ENCODE measurements at regions not wholly inside any gene's neighbourhood (a gene's known extent, or its start where the extent isn't known, plus 50 kb on each side); places are given as distances from the start of the nearest gene placed in this dataset.

- no peak for DNase-seq (ENCODE audit: low spot score)
- no peak overlapping the region for H3K27ac ChIP-seq (replicated peaks; ENCODE audit: low read length)
Measured at GRCh38 chr13:47087241-47087640, 190.4 kb upstream of the HTR2A start.

GRCh38 chr13:47085346-47085745, 188.5 kb upstream of the HTR2A start:
- Histone ChIP-seq H2BK5ac (ENCODE audit: low read length) (no peak overlapping the region), H3K9ac (ENCODE audit: low read depth, low read length, poor library complexity) (no peak overlapping the region), H4K91ac (ENCODE audit: low read depth, low read length, poor library complexity) (no peak overlapping the region), H2AFZ (ENCODE audit: low read length) (no peak overlapping the region), H3K4me1 (ENCODE audit: control insufficient read depth in 2 of 2, insufficient read depth in 1 of 2, low read depth in 1 of 2, low read length in 2 of 2) (peaks cover 0 to 2% of the 10 kb centered on the region in 2 donors), H3K4me3 (ENCODE audit: low read length in 2 of 2) (no peak overlapping the region), H2BK15ac (ENCODE audit: low read length) (no peak overlapping the region), H2BK12ac (ENCODE audit: low read length) (no peak overlapping the region), H3K9me3 (replicated peaks in 1 of 2; ENCODE audit: control insufficient read depth in 2 of 2, insufficient read depth in 1 of 2, low read depth in 1 of 2, low read length in 2 of 2) (peaks cover 0 to 1% of the 10 kb centered on the region in 2 donors), H3K18ac (ENCODE audit: low read length) (no peak overlapping the region), H2BK120ac (ENCODE audit: low read depth, low read length) (no peak overlapping the region), H4K8ac (ENCODE audit: low read depth, low read length) (no peak overlapping the region), H3K36me3 (replicated peaks in 1 of 2; ENCODE audit: control insufficient read depth in 2 of 2, insufficient read depth in 2 of 2, low read length in 2 of 2) (no peaks in the 10 kb centered on the region), H2AK5ac (ENCODE audit: low read depth, low read length) (no peak overlapping the region), H3K27ac (replicated peaks; ENCODE audit: low read length) (no peak overlapping the region), H3K4ac (ENCODE audit: low read length) (no peak overlapping the region), H3K4me2 (ENCODE audit: insufficient read depth, low read length, poor library complexity, severe bottlenecking) (no peak overlapping the region), H3K27me3 (ENCODE audit: control insufficient read depth in 3 of 3, insufficient read depth in 3 of 3, low read depth in 1 of 3, low read length in 3 of 3) (no peaks in the 10 kb centered on the region), H3K23ac (ENCODE audit: low read depth, low read length, poor library complexity) (no peak overlapping the region), H3K14ac (ENCODE audit: low read length) (no peak overlapping the region), H3K79me1 (ENCODE audit: low read depth, low read length) (no peaks in the 10 kb centered on the region)
- WGBS, 2 donors (ENCODE audit: extremely low coverage in 2 of 2, insufficient read length in 2 of 2, insufficient replicate concordance in 1 of 2), result no CpG with 5 or more reads among the region's 1 CpG
- DNase-seq (ENCODE audit: low spot score), result no peak

More at GRCh38 chr13:47087241-47087640, 190.4 kb upstream of the HTR2A start:
- no peak overlapping the region for H3K14ac ChIP-seq (ENCODE audit: low read length)
- H3K4ac ChIP-seq (ENCODE audit: low read length), result no peak overlapping the region
- WGBS, 2 donors (ENCODE audit: extremely low coverage in 2 of 2, insufficient read length in 2 of 2, insufficient replicate concordance in 1 of 2), result no CpG with 5 or more reads among the region's 3 CpGs
- no peaks in the 10 kb centered on the region for H3K79me1 ChIP-seq (ENCODE audit: low read depth, low read length)
- H2AK5ac ChIP-seq (ENCODE audit: low read depth, low read length), result no peak overlapping the region
- H4K91ac ChIP-seq (ENCODE audit: low read depth, low read length, poor library complexity), result no peak overlapping the region
- no peak overlapping the region for H3K23ac ChIP-seq (ENCODE audit: low read depth, low read length, poor library complexity)
- no peak overlapping the region for H2BK5ac ChIP-seq (ENCODE audit: low read length)
- no peak overlapping the region for H4K8ac ChIP-seq (ENCODE audit: low read depth, low read length)
- H3K4me2 ChIP-seq (ENCODE audit: insufficient read depth, low read length, poor library complexity, severe bottlenecking), result no peak overlapping the region
- H3K36me3 ChIP-seq (replicated peaks in 1 of 2; ENCODE audit: control insufficient read depth in 2 of 2, insufficient read depth in 2 of 2, low read length in 2 of 2), result no peaks in the 10 kb centered on the region
- no peak overlapping the region for H3K4me3 ChIP-seq (ENCODE audit: low read length in 2 of 2)
- peaks cover 0 to under 1% of the 10 kb centered on the region in 2 donors for H3K9me3 ChIP-seq (replicated peaks in 1 of 2; ENCODE audit: control insufficient read depth in 2 of 2, insufficient read depth in 1 of 2, low read depth in 1 of 2, low read length in 2 of 2)
- no peak overlapping the region for H3K9ac ChIP-seq (ENCODE audit: low read depth, low read length, poor library complexity)
- no peak overlapping the region for H2AFZ ChIP-seq (ENCODE audit: low read length)
- H2BK120ac ChIP-seq (ENCODE audit: low read depth, low read length), result no peak overlapping the region
- peaks cover 0 to 2% of the 10 kb centered on the region in 2 donors for H3K4me1 ChIP-seq (ENCODE audit: control insufficient read depth in 2 of 2, insufficient read depth in 1 of 2, low read depth in 1 of 2, low read length in 2 of 2)
- H2BK12ac ChIP-seq (ENCODE audit: low read length), result no peak overlapping the region
- H3K27me3 ChIP-seq (ENCODE audit: control insufficient read depth in 3 of 3, insufficient read depth in 3 of 3, low read depth in 1 of 3, low read length in 3 of 3), result no peaks in the 10 kb centered on the region
- H3K18ac ChIP-seq (ENCODE audit: low read length), result no peak overlapping the region
- H2BK15ac ChIP-seq (ENCODE audit: low read length), result no peak overlapping the region

GRCh38 chr13:47081850-47082249, 185.0 kb upstream of the HTR2A start:
- no peak for DNase-seq (ENCODE audit: low spot score)
- Histone ChIP-seq H4K91ac (ENCODE audit: low read depth, low read length, poor library complexity) (no peak overlapping the region), H3K4me2 (ENCODE audit: insufficient read depth, low read length, poor library complexity, severe bottlenecking) (no peak overlapping the region), H2BK5ac (ENCODE audit: low read length) (no peak overlapping the region), H3K14ac (ENCODE audit: low read length) (no peak overlapping the region), H3K4me3 (ENCODE audit: low read length in 2 of 2) (no peak overlapping the region), H3K4me1 (ENCODE audit: control insufficient read depth in 2 of 2, insufficient read depth in 1 of 2, low read depth in 1 of 2, low read length in 2 of 2) (peaks cover 0 to 2% of the 10 kb centered on the region in 2 donors), H2AFZ (ENCODE audit: low read length) (no peak overlapping the region), H3K23ac (ENCODE audit: low read depth, low read length, poor library complexity) (no peak overlapping the region), H2BK120ac (ENCODE audit: low read depth, low read length) (no peak overlapping the region), H4K8ac (ENCODE audit: low read depth, low read length) (no peak overlapping the region), H3K9ac (ENCODE audit: low read depth, low read length, poor library complexity) (no peak overlapping the region), H2BK15ac (ENCODE audit: low read length) (no peak overlapping the region), H2AK5ac (ENCODE audit: low read depth, low read length) (no peak overlapping the region), H3K9me3 (replicated peaks in 1 of 2; ENCODE audit: control insufficient read depth in 2 of 2, insufficient read depth in 1 of 2, low read depth in 1 of 2, low read length in 2 of 2) (peaks cover 0 to 1% of the 10 kb centered on the region in 2 donors), H3K18ac (ENCODE audit: low read length) (no peak overlapping the region), H2BK12ac (ENCODE audit: low read length) (no peak overlapping the region), H3K27me3 (ENCODE audit: control insufficient read depth in 3 of 3, insufficient read depth in 3 of 3, low read depth in 1 of 3, low read length in 3 of 3) (no peaks in the 10 kb centered on the region), H3K36me3 (replicated peaks in 1 of 2; ENCODE audit: control insufficient read depth in 2 of 2, insufficient read depth in 2 of 2, low read length in 2 of 2) (no peaks in the 10 kb centered on the region), H3K79me1 (ENCODE audit: low read depth, low read length) (no peaks in the 10 kb centered on the region), H3K27ac (replicated peaks; ENCODE audit: low read length) (no peak overlapping the region), H3K4ac (ENCODE audit: low read length) (no peak overlapping the region)
- no CpG with 5 or more reads among the region's 1 CpG for WGBS, 2 donors (ENCODE audit: extremely low coverage in 2 of 2, insufficient read length in 2 of 2, insufficient replicate concordance in 1 of 2)

GRCh38 chr13:47081246-47081645, 184.4 kb upstream of the HTR2A start:
- Histone ChIP-seq H3K23ac (ENCODE audit: low read depth, low read length, poor library complexity) (no peak overlapping the region), H3K27me3 (ENCODE audit: control insufficient read depth in 3 of 3, insufficient read depth in 3 of 3, low read depth in 1 of 3, low read length in 3 of 3) (no peaks in the 10 kb centered on the region), H4K91ac (ENCODE audit: low read depth, low read length, poor library complexity) (no peak overlapping the region), H2BK120ac (ENCODE audit: low read depth, low read length) (no peak overlapping the region), H3K9me3 (replicated peaks in 1 of 2; ENCODE audit: control insufficient read depth in 2 of 2, insufficient read depth in 1 of 2, low read depth in 1 of 2, low read length in 2 of 2) (peaks cover 0 to 1% of the 10 kb centered on the region in 2 donors), H2AFZ (ENCODE audit: low read length) (no peak overlapping the region), H3K9ac (ENCODE audit: low read depth, low read length, poor library complexity) (no peak overlapping the region), H2BK5ac (ENCODE audit: low read length) (no peak overlapping the region), H4K8ac (ENCODE audit: low read depth, low read length) (no peak overlapping the region), H2BK15ac (ENCODE audit: low read length) (no peak overlapping the region), H3K36me3 (replicated peaks in 1 of 2; ENCODE audit: control insufficient read depth in 2 of 2, insufficient read depth in 2 of 2, low read length in 2 of 2) (no peaks in the 10 kb centered on the region), H3K4me3 (ENCODE audit: low read length in 2 of 2) (no peak overlapping the region), H3K4me1 (ENCODE audit: control insufficient read depth in 2 of 2, insufficient read depth in 1 of 2, low read depth in 1 of 2, low read length in 2 of 2) (peaks cover 0 to 2% of the 10 kb centered on the region in 2 donors), H3K27ac (replicated peaks; ENCODE audit: low read length) (no peak overlapping the region), H2AK5ac (ENCODE audit: low read depth, low read length) (no peak overlapping the region), H3K14ac (ENCODE audit: low read length) (no peak overlapping the region), H2BK12ac (ENCODE audit: low read length) (no peak overlapping the region), H3K18ac (ENCODE audit: low read length) (no peak overlapping the region), H3K4me2 (ENCODE audit: insufficient read depth, low read length, poor library complexity, severe bottlenecking) (no peak overlapping the region), H3K79me1 (ENCODE audit: low read depth, low read length) (no peaks in the 10 kb centered on the region), H3K4ac (ENCODE audit: low read length) (no peak overlapping the region)
- DNase-seq (ENCODE audit: low spot score), result no peak
- WGBS, 2 donors (ENCODE audit: extremely low coverage in 2 of 2, insufficient read length in 2 of 2, insufficient replicate concordance in 1 of 2), result no CpG with 5 or more reads among the region's 7 CpGs
